Astrocyte (in vitro differentiated cells and primary cell): ENCODE measurements at regions not wholly inside any gene's neighbourhood (a gene's known extent, or its start where the extent isn't known, plus 50 kb on each side); places are given as distances from the start of the nearest gene placed in this dataset.

Source experiments
- DNase-seq: peaks from one replicate; pipeline ENCODE4 v3.0.0-alpha.2; 2010; ENCODE audit warnings: low read depth
- FAIRE-seq: peaks from 2 replicates; lab custom pipeline; 2011; peaks lifted over from hg19 to GRCh38; lab: Jason Lieb, UNC
- H2AFZ ChIP-seq: 2 replicates; pipeline ENCODE4 v1.6.0; 2012; ENCODE audit warnings: low read depth, low read length, inconsistent platforms
- H3K27ac ChIP-seq: 2 replicates; pipeline ENCODE4 v1.5.1; 2011; ENCODE audit warnings: low read depth, low read length, inconsistent platforms
- H3K27me3 ChIP-seq: 2 replicates; pipeline ENCODE4 v1.6.0; 2011; ENCODE audit warnings: low read length, inconsistent platforms; ENCODE audit not compliant: insufficient read depth
- H3K36me3 ChIP-seq: 2 replicates; pipeline ENCODE4 v1.5.1; 2011; ENCODE audit warnings: low read length, inconsistent platforms; ENCODE audit not compliant: insufficient read depth
- H3K4me1 ChIP-seq: 2 replicates; pipeline ENCODE4 v1.5.1; 2011; ENCODE audit warnings: low read length, inconsistent platforms; ENCODE audit not compliant: insufficient read depth
- H3K4me2 ChIP-seq: 2 replicates; pipeline ENCODE4 v1.6.0; 2012; ENCODE audit warnings: low read length, inconsistent platforms
- H3K4me3 ChIP-seq: 2 replicates; pipeline ENCODE4 v1.5.1; 2011; ENCODE audit warnings: low read depth, mild to moderate bottlenecking, low read length, inconsistent platforms; ENCODE audit not compliant: insufficient read depth
- H3K79me2 ChIP-seq: 2 replicates; pipeline ENCODE4 v1.6.0; 2012; ENCODE audit warnings: mild to moderate bottlenecking, low read length, inconsistent platforms; ENCODE audit not compliant: insufficient read depth
- H3K9ac ChIP-seq: 2 replicates; pipeline ENCODE4 v1.6.0; 2012; ENCODE audit warnings: mild to moderate bottlenecking, low read length, inconsistent platforms
- H3K9me3 ChIP-seq: 2 replicates; pipeline ENCODE4 v1.5.1; 2012; ENCODE audit warnings: low read depth, mild to moderate bottlenecking, low read length, inconsistent platforms; ENCODE audit not compliant: insufficient read depth
- H4K20me1 ChIP-seq: 2 replicates; pipeline ENCODE4 v1.6.0; 2012; ENCODE audit warnings: low read length, inconsistent platforms; ENCODE audit not compliant: insufficient read depth
- H3K27ac Mint-ChIP-seq: one replicate; pipeline ENCODE4 v1.8.0; 2021; ENCODE audit warnings: mild to moderate bottlenecking, mixed read lengths; ENCODE audit not compliant: unreplicated experiment
- H3K27me3 Mint-ChIP-seq: one replicate; pipeline ENCODE4 v1.8.0; 2021; ENCODE audit warnings: low read depth, mixed read lengths; ENCODE audit not compliant: unreplicated experiment
- H3K36me3 Mint-ChIP-seq: one replicate; pipeline ENCODE4 v1.8.0; 2021; ENCODE audit warnings: low read depth, mixed read lengths; ENCODE audit not compliant: unreplicated experiment
- H3K4me1 Mint-ChIP-seq: one replicate; pipeline ENCODE4 v1.8.0; 2021; ENCODE audit warnings: low read depth, mixed read lengths; ENCODE audit not compliant: unreplicated experiment
- H3K4me3 Mint-ChIP-seq: one replicate; pipeline ENCODE4 v1.8.0; 2021; ENCODE audit warnings: mild to moderate bottlenecking, moderate library complexity, mixed read lengths; ENCODE audit not compliant: unreplicated experiment
- H3K9me3 Mint-ChIP-seq: one replicate; pipeline ENCODE4 v1.8.0; 2021; ENCODE audit warnings: mild to moderate bottlenecking, mixed read lengths; ENCODE audit not compliant: unreplicated experiment
- EZH2 ChIP-seq: IDR thresholded peaks from 2 replicates; pipeline ENCODE4 v1.6.1; 2012; ENCODE audit warnings: mild to moderate bottlenecking, low read length, inconsistent platforms; ENCODE audit not compliant: insufficient read depth
- TF ChIP-seq, protein P1 (sequence below): IDR thresholded peaks from 2 replicates; pipeline ENCODE4 v1.5.1; 2011; ENCODE audit warnings: low read depth, mild to moderate bottlenecking, inconsistent platforms, low read length, moderate library complexity; ENCODE audit not compliant: insufficient read depth

DNA sequence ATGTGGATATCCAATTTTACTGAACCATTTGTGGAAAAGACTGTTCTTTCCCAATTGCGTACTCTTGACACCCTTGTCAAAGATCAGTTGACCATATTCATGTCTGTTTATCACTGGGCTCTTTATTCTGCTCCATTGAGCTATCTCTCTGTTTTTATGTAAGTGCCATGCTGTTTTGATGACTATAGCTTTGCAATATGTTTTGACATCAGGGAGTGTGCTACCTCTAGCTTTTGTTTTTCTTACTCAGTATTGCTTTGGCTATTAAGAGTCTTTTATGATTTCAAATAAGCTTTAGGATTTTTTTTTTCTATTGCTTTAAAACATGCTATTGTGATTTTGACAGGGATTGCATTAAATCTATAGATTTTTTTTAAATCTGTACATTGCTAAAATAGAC is 194.3 kb downstream of the SNAPC1 start:
- Histone ChIP-seq H4K20me1 (no peaks in the 10 kb centered on the region), H3K27me3 (no peaks in the 10 kb centered on the region), H3K79me2 (no peaks in the 10 kb centered on the region), H3K36me3 (no peaks in the 10 kb centered on the region), H3K4me2 (no peak overlapping the region), H3K9ac (no peak overlapping the region), H2AFZ (no peak overlapping the region), H3K4me1 (no peaks in the 10 kb centered on the region), H3K4me3 (no peak overlapping the region), H3K27ac (no peak overlapping the region), H3K9me3 (peaks cover 3% of the 10 kb centered on the region)
- Mint-ChIP-seq H3K36me3 (no peaks in the 10 kb centered on the region), H3K27ac (no peak overlapping the region), H3K4me1 (peaks cover 1% of the 10 kb centered on the region), H3K9me3 (peaks cover 6% of the 10 kb centered on the region), H3K27me3 (no peaks in the 10 kb centered on the region), H3K4me3 (no peak overlapping the region)
- TF ChIP-seq EZH2, result no peak
- TF ChIP-seq, protein P1, sequence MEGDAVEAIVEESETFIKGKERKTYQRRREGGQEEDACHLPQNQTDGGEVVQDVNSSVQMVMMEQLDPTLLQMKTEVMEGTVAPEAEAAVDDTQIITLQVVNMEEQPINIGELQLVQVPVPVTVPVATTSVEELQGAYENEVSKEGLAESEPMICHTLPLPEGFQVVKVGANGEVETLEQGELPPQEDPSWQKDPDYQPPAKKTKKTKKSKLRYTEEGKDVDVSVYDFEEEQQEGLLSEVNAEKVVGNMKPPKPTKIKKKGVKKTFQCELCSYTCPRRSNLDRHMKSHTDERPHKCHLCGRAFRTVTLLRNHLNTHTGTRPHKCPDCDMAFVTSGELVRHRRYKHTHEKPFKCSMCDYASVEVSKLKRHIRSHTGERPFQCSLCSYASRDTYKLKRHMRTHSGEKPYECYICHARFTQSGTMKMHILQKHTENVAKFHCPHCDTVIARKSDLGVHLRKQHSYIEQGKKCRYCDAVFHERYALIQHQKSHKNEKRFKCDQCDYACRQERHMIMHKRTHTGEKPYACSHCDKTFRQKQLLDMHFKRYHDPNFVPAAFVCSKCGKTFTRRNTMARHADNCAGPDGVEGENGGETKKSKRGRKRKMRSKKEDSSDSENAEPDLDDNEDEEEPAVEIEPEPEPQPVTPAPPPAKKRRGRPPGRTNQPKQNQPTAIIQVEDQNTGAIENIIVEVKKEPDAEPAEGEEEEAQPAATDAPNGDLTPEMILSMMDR, result no peak
- no peak for DNase-seq
- FAIRE-seq, result no peak

DNA sequence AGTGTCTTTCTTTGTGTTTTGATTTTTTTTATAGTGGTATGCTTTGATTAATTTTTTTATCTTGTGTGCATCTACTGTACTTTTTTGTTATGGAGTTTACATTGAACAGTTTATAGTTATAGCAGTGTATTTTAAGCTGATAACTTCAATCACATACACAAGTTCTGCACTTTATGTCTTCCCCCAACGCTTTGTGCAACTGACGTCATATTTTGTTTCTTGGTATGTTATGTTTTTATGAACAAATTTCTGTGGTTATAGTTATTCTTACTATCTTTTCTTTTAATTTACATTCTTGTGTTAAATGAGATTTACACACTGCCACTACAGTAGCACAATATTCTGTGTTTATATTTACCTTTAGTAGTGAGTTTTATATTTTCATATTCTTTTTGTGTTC is 197.1 kb downstream of the SNAPC1 start:
- peaks cover 3% of the 10 kb centered on the region for H3K9me3 ChIP-seq
- no peak overlapping the region for H3K27ac ChIP-seq
- H3K79me2 ChIP-seq, result no peaks in the 10 kb centered on the region
- H3K27ac Mint-ChIP-seq, result no peak overlapping the region
- no peaks in the 10 kb centered on the region for H3K27me3 Mint-ChIP-seq
- H3K4me1 ChIP-seq, result no peaks in the 10 kb centered on the region
- H3K4me3 Mint-ChIP-seq, result no peak overlapping the region
- peaks cover 2% of the 10 kb centered on the region for H3K36me3 Mint-ChIP-seq
- DNase-seq (no peak), FAIRE-seq (no peak)
- no peak overlapping the region for H3K9ac ChIP-seq
- no peak for TF ChIP-seq EZH2
- TF ChIP-seq, protein P1, result no peak
- H3K27me3 ChIP-seq, result no peaks in the 10 kb centered on the region
- no peak overlapping the region for H2AFZ ChIP-seq
- no peak overlapping the region for H3K4me3 ChIP-seq
- peaks cover 6% of the 10 kb centered on the region for H3K4me1 Mint-ChIP-seq
- peaks cover 11% of the 10 kb centered on the region for H3K9me3 Mint-ChIP-seq
- H3K4me2 ChIP-seq, result no peak overlapping the region
- H4K20me1 ChIP-seq, result no peaks in the 10 kb centered on the region
- H3K36me3 ChIP-seq, result no peaks in the 10 kb centered on the region

DNA sequence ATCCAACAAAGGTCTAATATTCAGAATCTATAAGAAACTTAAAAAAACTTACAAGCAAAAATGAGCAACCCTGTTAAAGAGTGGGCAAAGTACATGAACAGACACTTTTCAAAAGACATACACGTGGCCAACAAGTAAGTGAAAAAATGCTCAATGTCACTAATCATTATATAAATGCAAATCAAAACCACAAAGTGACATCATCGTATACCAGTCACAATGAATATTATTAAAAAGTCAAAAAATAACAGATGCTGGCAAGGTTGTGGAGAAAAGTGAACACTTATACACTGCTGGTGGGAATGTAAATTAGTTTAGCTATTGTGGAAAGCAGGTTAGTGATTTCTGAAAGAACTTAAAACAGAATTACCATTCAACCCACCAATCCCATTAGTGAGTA is 199.1 kb downstream of the SNAPC1 start:
- Histone ChIP-seq H3K79me2 (no peaks in the 10 kb centered on the region), H3K4me2 (no peak overlapping the region), H3K4me3 (no peak overlapping the region), H3K36me3 (no peaks in the 10 kb centered on the region), H3K9ac (no peak overlapping the region), H2AFZ (no peak overlapping the region), H4K20me1 (no peaks in the 10 kb centered on the region), H3K27ac (no peak overlapping the region), H3K27me3 (no peaks in the 10 kb centered on the region), H3K9me3 (peaks cover 2% of the 10 kb centered on the region), H3K4me1 (no peaks in the 10 kb centered on the region)
- Mint-ChIP-seq H3K27me3 (no peaks in the 10 kb centered on the region), H3K4me3 (no peak overlapping the region), H3K27ac (no peak overlapping the region), H3K4me1 (peaks cover 20% of the 10 kb centered on the region), H3K9me3 (peaks cover 7% of the 10 kb centered on the region), H3K36me3 (peaks cover 2% of the 10 kb centered on the region)
- no peak for TF ChIP-seq EZH2
- TF ChIP-seq, protein P1, result no peak
- DNase-seq, result no peak
- no peak for FAIRE-seq
